Activated CD4-positive, alpha-beta T cell treated with anti-CD3 and anti-CD28 coated beads, Interleukin-2, amount 10 ng/mL, durations not matched to agents 24 days and 14 days (primary cell): ENCODE measurements at regions not wholly inside any gene's neighbourhood (a gene's known extent, or its start where the extent isn't known, plus 50 kb on each side); places are given as distances from the start of the nearest gene placed in this dataset.

ENCODE experiments used
- DNase-seq: peaks from one replicate; pipeline ENCODE4 v3.0.0; 2022
- H3K27ac Mint-ChIP-seq: one replicate; pipeline ENCODE4 v1.8.0; 2022; ENCODE audit warnings: mild to moderate bottlenecking, mixed read lengths
- H3K27me3 Mint-ChIP-seq: one replicate; pipeline ENCODE4 v1.8.0; 2022; ENCODE audit warnings: mixed read lengths
- H3K36me3 Mint-ChIP-seq: one replicate; pipeline ENCODE4 v1.8.0; 2022; ENCODE audit warnings: low read depth, mild to moderate bottlenecking, mixed read lengths
- H3K4me1 Mint-ChIP-seq: one replicate; pipeline ENCODE4 v1.8.0; 2021; ENCODE audit warnings: mixed read lengths
- H3K4me3 Mint-ChIP-seq: one replicate; pipeline ENCODE4 v1.8.0; 2022; ENCODE audit warnings: mild to moderate bottlenecking, moderate library complexity, mixed read lengths
- H3K9me3 Mint-ChIP-seq: one replicate; pipeline ENCODE4 v1.8.0; 2021; ENCODE audit warnings: mixed read lengths
- intact Hi-C: fragments of 100-400 bp; cut with micrococcal nuclease; formaldehyde crosslinking; loops from one replicate; pipeline ENCODE4 v1.15.1; 2023

GRCh38 chr4:19375136-19375804, 876.4 kb upstream of the SLIT2 start:
- DNase-seq, result no peak
- intact Hi-C loops, result no loop called here
- Mint-ChIP-seq H3K27ac (no peak overlapping the region), H3K9me3 (no peaks in the 10 kb centered on the region), H3K36me3 (no peaks in the 10 kb centered on the region), H3K4me1 (no peaks in the 10 kb centered on the region), H3K4me3 (no peak overlapping the region), H3K27me3 (no peaks in the 10 kb centered on the region)

DNA sequence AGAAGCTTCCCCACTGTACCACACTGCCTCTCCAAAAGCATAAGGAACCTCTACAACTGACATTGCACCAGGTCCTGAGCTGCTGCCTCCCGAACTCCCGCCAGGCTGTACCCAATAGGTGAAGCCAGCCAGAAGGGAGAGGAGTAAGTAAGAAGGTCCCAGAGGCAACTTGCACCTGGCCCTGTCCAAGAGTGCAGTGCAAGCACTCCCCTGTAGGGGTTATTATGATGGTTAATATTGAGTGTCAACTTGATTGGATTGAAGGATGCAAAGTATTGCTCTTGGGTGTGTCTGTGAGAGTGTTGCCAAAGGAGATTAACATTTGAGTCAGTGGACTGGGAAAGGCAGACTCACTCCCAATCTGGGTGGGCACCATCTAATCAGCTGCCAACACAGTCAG, 879.3 kb upstream of the SLIT2 start:
- Mint-ChIP-seq H3K27ac (no peak overlapping the region), H3K4me1 (no peaks in the 10 kb centered on the region), H3K27me3 (no peaks in the 10 kb centered on the region), H3K9me3 (no peaks in the 10 kb centered on the region), H3K4me3 (no peak overlapping the region), H3K36me3 (no peaks in the 10 kb centered on the region)
- DNase-seq, result no peak
- intact Hi-C loops, result no loop called here

DNA sequence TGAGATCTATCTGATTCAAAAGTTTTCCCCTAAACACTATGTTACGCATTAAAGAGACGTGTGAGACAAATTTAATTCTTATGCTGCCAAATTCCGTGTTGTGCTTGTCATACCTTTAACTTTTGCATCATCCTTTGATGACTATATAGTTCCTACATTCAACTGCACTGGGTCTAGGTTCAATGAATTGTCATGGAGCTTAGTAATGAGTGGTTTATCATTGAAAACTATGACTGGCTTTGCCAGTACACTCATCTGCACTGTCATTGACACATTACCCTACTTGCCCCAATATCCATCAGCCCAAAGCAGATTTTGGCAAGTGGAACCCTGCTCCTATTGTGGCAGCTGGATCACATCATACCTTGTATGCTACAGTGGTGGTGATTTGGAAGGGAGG, 882.9 kb upstream of the SLIT2 start:
- Mint-ChIP-seq H3K27me3 (no peaks in the 10 kb centered on the region), H3K4me3 (no peak overlapping the region), H3K27ac (no peak overlapping the region), H3K9me3 (peaks cover 3% of the 10 kb centered on the region), H3K36me3 (no peaks in the 10 kb centered on the region), H3K4me1 (no peaks in the 10 kb centered on the region)
- intact Hi-C loops, result no loop called here
- no peak for DNase-seq

GRCh38 chr4:19366916-19367315, 884.8 kb upstream of the SLIT2 start:
- no peaks in the 10 kb centered on the region for H3K4me1 Mint-ChIP-seq
- H3K27me3 Mint-ChIP-seq, result no peaks in the 10 kb centered on the region
- no peak overlapping the region for H3K4me3 Mint-ChIP-seq
- no peak for DNase-seq
- intact Hi-C loops, result no loop called here
- peaks cover 3% of the 10 kb centered on the region for H3K9me3 Mint-ChIP-seq
- no peaks in the 10 kb centered on the region for H3K36me3 Mint-ChIP-seq
- H3K27ac Mint-ChIP-seq, result no peak overlapping the region

GRCh38 chr4:19358015-19358414, 893.7 kb upstream of the SLIT2 start:
- no peak for DNase-seq
- Mint-ChIP-seq H3K4me3 (no peak overlapping the region), H3K4me1 (no peaks in the 10 kb centered on the region), H3K27ac (no peak overlapping the region), H3K36me3 (no peaks in the 10 kb centered on the region), H3K9me3 (peaks cover 4% of the 10 kb centered on the region), H3K27me3 (no peaks in the 10 kb centered on the region)
- intact Hi-C loops, result no loop called here

DNA sequence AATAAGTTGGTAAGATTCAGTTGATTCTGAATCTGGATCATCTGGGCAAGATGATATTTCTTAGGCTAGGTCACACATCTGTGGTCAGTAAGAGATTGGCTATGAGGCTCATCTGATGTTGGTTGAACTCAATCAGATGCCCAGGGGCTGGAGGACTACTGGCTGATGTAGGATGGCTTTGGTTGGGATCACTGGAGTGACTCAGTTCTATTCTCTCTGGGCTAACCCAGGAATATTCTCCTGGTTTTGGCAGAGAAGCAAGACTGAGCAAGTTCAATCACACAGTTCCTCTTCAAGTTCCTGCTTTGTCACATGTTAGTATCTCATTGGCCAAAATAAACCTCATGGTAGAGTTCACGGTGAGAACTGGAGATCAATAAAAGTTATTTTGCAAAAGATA, 902.3 kb upstream of the SLIT2 start:
- H3K4me3 Mint-ChIP-seq, result no peak overlapping the region
- no peaks in the 10 kb centered on the region for H3K4me1 Mint-ChIP-seq
- H3K36me3 Mint-ChIP-seq, result no peaks in the 10 kb centered on the region
- peaks cover 4% of the 10 kb centered on the region for H3K9me3 Mint-ChIP-seq
- intact Hi-C loops, result no loop called here
- DNase-seq, result no peak
- no peaks in the 10 kb centered on the region for H3K27me3 Mint-ChIP-seq
- no peak overlapping the region for H3K27ac Mint-ChIP-seq

DNA sequence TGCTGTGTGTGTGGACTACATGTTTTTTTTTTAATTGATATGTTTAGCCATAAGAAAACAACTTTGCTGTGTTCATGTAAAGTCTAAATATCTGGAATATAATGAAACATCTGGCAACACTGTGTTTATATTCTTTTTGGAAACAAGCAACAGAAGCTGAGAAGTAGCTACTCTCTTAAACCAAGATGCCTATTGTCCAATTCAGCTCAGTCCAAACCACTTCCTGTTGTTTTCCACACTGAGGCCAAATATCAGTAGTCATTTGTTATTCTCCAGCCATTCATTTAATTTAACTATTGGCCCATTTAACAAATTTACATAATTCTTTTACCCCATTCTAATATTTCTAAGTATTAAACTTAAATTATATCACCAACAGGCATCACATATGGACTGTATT, 903.0 kb upstream of the SLIT2 start:
- Mint-ChIP-seq H3K4me3 (no peak overlapping the region), H3K27ac (no peak overlapping the region), H3K9me3 (peaks cover 4% of the 10 kb centered on the region), H3K27me3 (no peaks in the 10 kb centered on the region), H3K36me3 (no peaks in the 10 kb centered on the region), H3K4me1 (no peaks in the 10 kb centered on the region)
- intact Hi-C loops, result no loop called here
- no peak for DNase-seq

GRCh38 chr4:19346636-19347035, 905.1 kb upstream of the SLIT2 start:
- no peaks in the 10 kb centered on the region for H3K27me3 Mint-ChIP-seq
- H3K36me3 Mint-ChIP-seq, result no peaks in the 10 kb centered on the region
- intact Hi-C loops, result no loop called here
- H3K4me3 Mint-ChIP-seq, result no peak overlapping the region
- DNase-seq, result no peak
- no peaks in the 10 kb centered on the region for H3K4me1 Mint-ChIP-seq
- H3K27ac Mint-ChIP-seq, result no peak overlapping the region
- peaks cover 6% of the 10 kb centered on the region for H3K9me3 Mint-ChIP-seq

DNA sequence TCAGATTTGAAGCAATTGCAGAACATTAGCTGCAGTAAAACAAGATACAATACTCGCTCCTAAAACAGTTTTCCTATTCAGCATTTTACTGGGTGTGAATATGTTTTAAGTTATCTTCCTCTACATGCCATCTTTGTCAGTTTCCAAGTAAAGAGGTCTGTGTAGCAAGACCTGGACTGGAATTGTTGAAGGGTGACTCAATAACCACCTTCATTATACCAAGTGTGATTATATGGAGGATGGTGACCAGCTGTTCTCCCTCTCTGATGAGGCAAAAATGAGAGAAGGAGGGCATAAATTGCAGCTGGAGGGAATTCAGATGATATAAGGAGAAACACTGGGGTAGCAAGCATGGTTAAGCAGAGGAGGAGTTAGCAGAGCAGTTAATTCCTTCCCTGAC, 922.1 kb upstream of the SLIT2 start:
- intact Hi-C loops, result no loop called here
- Mint-ChIP-seq H3K4me3 (no peak overlapping the region), H3K9me3 (peaks cover 8% of the 10 kb centered on the region)

DNA sequence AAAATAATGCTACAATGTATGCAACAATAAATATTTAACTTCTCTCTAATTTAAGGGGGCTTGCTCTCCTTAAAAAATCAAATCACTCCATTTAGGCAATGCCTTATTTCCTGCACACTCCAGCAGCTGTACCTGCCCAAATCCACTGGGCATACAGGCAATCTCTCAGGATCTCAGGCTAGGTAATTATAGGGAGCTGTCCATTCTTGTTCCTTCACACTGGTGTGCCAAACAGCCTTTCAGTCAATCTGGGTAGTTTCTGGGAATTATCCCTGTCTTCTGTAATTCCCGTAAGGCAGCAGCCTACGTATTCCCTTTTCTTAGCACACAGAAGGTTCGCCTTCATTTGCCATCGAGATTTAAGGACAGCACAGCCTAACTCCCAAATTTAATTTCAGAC, 922.6 kb upstream of the SLIT2 start:
- Mint-ChIP-seq H3K4me1 (no peaks in the 10 kb centered on the region), H3K9me3 (peaks cover 8% of the 10 kb centered on the region), H3K27ac (no peak overlapping the region), H3K27me3 (no peaks in the 10 kb centered on the region), H3K36me3 (no peaks in the 10 kb centered on the region), H3K4me3 (no peak overlapping the region)
- intact Hi-C loops, result no loop called here
- DNase-seq, result no peak

More for the DNA sequence above, 922.1 kb upstream of the SLIT2 start:
- no peaks in the 10 kb centered on the region for H3K4me1 Mint-ChIP-seq
- DNase-seq, result no peak
- no peaks in the 10 kb centered on the region for H3K36me3 Mint-ChIP-seq
- no peaks in the 10 kb centered on the region for H3K27me3 Mint-ChIP-seq
- no peak overlapping the region for H3K27ac Mint-ChIP-seq

DNA sequence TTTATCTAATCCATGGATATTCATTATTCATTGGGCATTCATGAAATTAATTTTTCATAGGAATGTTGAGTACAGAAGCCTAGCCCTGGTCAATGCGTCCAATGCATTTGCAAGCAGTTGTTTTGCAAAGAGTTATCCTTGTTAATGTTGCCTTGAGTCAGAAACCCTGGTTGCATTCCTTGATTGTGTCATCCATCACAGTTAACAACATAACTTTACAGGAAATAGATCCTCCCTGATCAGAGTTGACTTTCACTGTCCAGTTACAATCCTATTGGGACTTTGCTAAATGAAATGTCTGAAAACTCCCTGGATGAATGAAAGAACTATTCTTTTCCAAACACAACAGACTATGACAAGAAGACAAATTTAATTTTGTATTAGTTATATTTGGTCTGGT, 924.3 kb upstream of the SLIT2 start:
- H3K4me1 Mint-ChIP-seq, result no peaks in the 10 kb centered on the region
- H3K36me3 Mint-ChIP-seq, result no peaks in the 10 kb centered on the region
- intact Hi-C loops, result no loop called here
- H3K27ac Mint-ChIP-seq, result no peak overlapping the region
- H3K4me3 Mint-ChIP-seq, result no peak overlapping the region
- no peaks in the 10 kb centered on the region for H3K27me3 Mint-ChIP-seq
- peaks cover 8% of the 10 kb centered on the region for H3K9me3 Mint-ChIP-seq
- DNase-seq, result no peak

DNA sequence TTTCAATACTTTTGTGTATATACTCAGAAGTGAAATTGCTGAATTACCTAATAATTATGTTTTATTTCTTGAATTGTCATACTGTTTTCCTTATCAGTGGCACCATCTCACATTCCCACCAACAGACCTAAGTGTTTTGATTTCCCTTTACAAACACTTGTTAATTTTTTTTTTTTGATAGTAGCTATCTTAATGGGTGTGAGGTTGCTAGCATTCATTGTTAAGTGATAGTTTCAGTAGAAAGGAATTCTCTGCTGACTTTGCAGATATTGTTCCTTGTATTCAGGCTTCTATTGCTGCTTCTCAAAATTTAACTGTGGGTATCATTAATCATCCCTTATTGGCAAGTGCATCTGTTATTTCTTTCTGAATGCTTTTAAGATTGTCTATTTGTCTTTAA, 927.5 kb upstream of the SLIT2 start:
- intact Hi-C loops, result no loop called here
- H3K27ac Mint-ChIP-seq, result no peak overlapping the region
- H3K9me3 Mint-ChIP-seq, result peaks cover 8% of the 10 kb centered on the region
- H3K4me3 Mint-ChIP-seq, result no peak overlapping the region
- no peaks in the 10 kb centered on the region for H3K4me1 Mint-ChIP-seq
- no peaks in the 10 kb centered on the region for H3K27me3 Mint-ChIP-seq
- DNase-seq, result no peak
- no peaks in the 10 kb centered on the region for H3K36me3 Mint-ChIP-seq

GRCh38 chr4:19319607-19320006, 932.1 kb upstream of the SLIT2 start:
- H3K4me1 Mint-ChIP-seq, result no peaks in the 10 kb centered on the region
- no peaks in the 10 kb centered on the region for H3K27me3 Mint-ChIP-seq
- no peak for DNase-seq
- H3K36me3 Mint-ChIP-seq, result no peaks in the 10 kb centered on the region
- intact Hi-C loops, result no loop called here
- H3K4me3 Mint-ChIP-seq, result no peak overlapping the region
- H3K27ac Mint-ChIP-seq, result no peak overlapping the region
- peaks cover 4% of the 10 kb centered on the region for H3K9me3 Mint-ChIP-seq

DNA sequence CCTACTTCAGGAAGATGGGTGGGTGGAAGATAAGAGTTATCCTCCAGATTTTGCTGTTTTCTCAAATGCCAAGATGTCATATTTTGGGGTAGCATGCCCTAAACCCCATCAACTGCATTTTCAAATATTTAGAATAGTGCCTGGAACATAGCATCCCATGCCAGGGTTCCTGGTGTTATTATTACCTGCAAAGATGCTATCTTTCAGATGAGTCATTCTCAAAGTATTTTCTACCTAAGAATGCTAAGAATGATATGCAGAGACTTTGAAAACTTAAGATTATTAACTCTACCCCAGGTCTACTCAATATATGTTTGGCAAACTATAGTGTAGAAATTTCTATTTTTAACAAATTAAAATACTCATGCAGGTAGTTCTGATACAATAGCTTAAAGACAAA, 934.3 kb upstream of the SLIT2 start:
- H3K36me3 Mint-ChIP-seq, result no peaks in the 10 kb centered on the region
- intact Hi-C loops, result no loop called here
- H3K4me3 Mint-ChIP-seq, result no peak overlapping the region
- H3K27me3 Mint-ChIP-seq, result no peaks in the 10 kb centered on the region
- no peaks in the 10 kb centered on the region for H3K4me1 Mint-ChIP-seq
- DNase-seq, result no peak
- H3K27ac Mint-ChIP-seq, result no peak overlapping the region
- peaks cover under 1% of the 10 kb centered on the region for H3K9me3 Mint-ChIP-seq

- Mint-ChIP-seq H3K27ac (no peak overlapping the region), H3K9me3 (peaks cover 3% of the 10 kb centered on the region), H3K36me3 (no peaks in the 10 kb centered on the region), H3K27me3 (no peaks in the 10 kb centered on the region), H3K4me3 (no peak overlapping the region), H3K4me1 (no peaks in the 10 kb centered on the region)
- intact Hi-C loops, result no loop called here
- DNase-seq, result no peak
These were observed 937.6 kb upstream of the SLIT2 start for GRCh38 chr4:19314116-19314515.
